ENCODE measurements at regions not wholly inside any gene's neighbourhood (a gene's known extent, or its start where the extent isn't known, plus 50 kb on each side); places are given as distances from the start of the nearest gene placed in this dataset.

GRCh38 chr6:19569563-19569962 lies 267.6 kb upstream of the ID4 start:
- no peak for TF ChIP-seq CTCF (IDR thresholded peaks at IDR 0.05)
- no peak for TF ChIP-seq POLR2A (IDR thresholded peaks at IDR 0.05)
- TF ChIP-seq POLR2AphosphoS5 (IDR thresholded peaks at IDR 0.05), result no peak

Data from upper lobe of left lung (tissue), 4 donors.